WTC11 (cell line): ENCODE measurements at regions not wholly inside any gene's neighbourhood (a gene's known extent, or its start where the extent isn't known, plus 50 kb on each side); places are given as distances from the start of the nearest gene placed in this dataset.

Experiments used
- ATAC-seq: fragments of 200-7000 bp; cut with Tn5 transposase; 2 replicates; pipeline ENCODE4 v1.10.0; 2021; ENCODE audit warnings: mild to moderate bottlenecking, moderate library complexity
- CTCF ChIA-PET: fragments of 300-600 bp; sonication (Branson Sonifier 250); formaldehyde crosslinking; loops from one replicate; lab custom pipeline; 2021; ENCODE audit warnings: antibody characterized with exemption; lab: Charles Lee
- POLR2A ChIA-PET: fragments of 350-600 bp; sonication (Branson Sonifier 250); formaldehyde crosslinking; loops from one replicate; lab custom pipeline; 2021; ENCODE audit warnings: antibody characterized with exemption; lab: Charles Lee
- DNase-seq: peaks from one replicate; pipeline ENCODE4 v3.0.0; 2021; ENCODE audit warnings: low spot score
- H3K27ac Mint-ChIP-seq: 2 replicates; pipeline ENCODE4 v1.8.0; 2021; ENCODE audit warnings: mixed read lengths
- H3K27me3 Mint-ChIP-seq: 2 replicates; pipeline ENCODE4 v1.8.0; 2021; ENCODE audit warnings: low read depth, mild to moderate bottlenecking, moderate library complexity, mixed read lengths
- H3K36me3 Mint-ChIP-seq: 2 replicates; pipeline ENCODE4 v1.8.0; 2021; ENCODE audit warnings: mixed read lengths
- H3K4me1 Mint-ChIP-seq: 2 replicates; pipeline ENCODE4 v1.8.0; 2022; ENCODE audit warnings: mixed read lengths
- H3K4me3 Mint-ChIP-seq: 2 replicates; pipeline ENCODE4 v1.8.0; 2021; ENCODE audit warnings: mild to moderate bottlenecking, moderate library complexity, mixed read lengths
- H3K9me3 Mint-ChIP-seq: 2 replicates; pipeline ENCODE4 v1.8.0; 2021; ENCODE audit warnings: mixed read lengths
- ARID4B ChIP-seq: sonication (generic); formaldehyde crosslinking; IDR thresholded peaks from 2 replicates; pipeline ENCODE4 v1.8.0; 2023; ENCODE audit warnings: missing genetic modification reagents, mild to moderate bottlenecking, borderline replicate concordance
- ATF6 ChIP-seq: sonication (generic); formaldehyde crosslinking; IDR thresholded peaks from 2 replicates; pipeline ENCODE4 v1.8.1; 2023; ENCODE audit warnings: mild to moderate bottlenecking, missing genetic modification reagents
- HMGA2 ChIP-seq: fragments of 250-450 bp; sonication (Bioruptor Pico); IDR thresholded peaks from 2 replicates; pipeline ENCODE4 v1.4.0; 2021; ENCODE audit warnings: mild to moderate bottlenecking, moderate library complexity
- JAZF1 ChIP-seq: fragments of 250-450 bp; sonication (Bioruptor Pico); IDR thresholded peaks from 2 replicates; pipeline ENCODE4 v1.9.0; 2021; ENCODE audit warnings: moderate library complexity, mild to moderate bottlenecking, inconsistent platforms
- NR2C2 ChIP-seq: sonication (generic); formaldehyde crosslinking; IDR thresholded peaks from 2 replicates; pipeline ENCODE4 v1.8.0; 2022; ENCODE audit warnings: mild to moderate bottlenecking, missing genetic modification reagents
- NR3C1 ChIP-seq: sonication (generic); formaldehyde crosslinking; conservative IDR thresholded peaks from 2 replicates; pipeline ENCODE4 v1.8.1; 2023; ENCODE audit warnings: low read depth, mild to moderate bottlenecking, missing genetic modification reagents
- RORB ChIP-seq: fragments of 250-450 bp; sonication (Bioruptor Pico); IDR thresholded peaks from 2 replicates; pipeline ENCODE4 v1.9.0; 2021; ENCODE audit warnings: mild to moderate bottlenecking
- SMAD4 ChIP-seq: sonication (generic); formaldehyde crosslinking; IDR thresholded peaks from 2 replicates; pipeline ENCODE4 v1.8.0; 2022; ENCODE audit warnings: mild to moderate bottlenecking, missing genetic modification reagents
- TCF7 ChIP-seq: sonication (generic); formaldehyde crosslinking; IDR thresholded peaks from 2 replicates; pipeline ENCODE4 v1.8.0; 2022; ENCODE audit warnings: mild to moderate bottlenecking, low read depth, missing genetic modification reagents, moderate library complexity
- TEAD4 ChIP-seq: sonication (generic); formaldehyde crosslinking; IDR thresholded peaks from 2 replicates; pipeline ENCODE4 v1.8.0; 2022; ENCODE audit warnings: mild to moderate bottlenecking, missing genetic modification reagents
- ZNF121 ChIP-seq: sonication (generic); formaldehyde crosslinking; IDR thresholded peaks from 2 replicates; pipeline ENCODE4 v1.8.0; 2023; ENCODE audit warnings: missing genetic modification reagents
- ZNF263 ChIP-seq: sonication (generic); formaldehyde crosslinking; IDR thresholded peaks from 2 replicates; pipeline ENCODE4 v1.8.1; 2022; ENCODE audit warnings: low read depth, mild to moderate bottlenecking, moderate library complexity, missing genetic modification reagents
- ZNF317 ChIP-seq: sonication (generic); formaldehyde crosslinking; IDR thresholded peaks from 2 replicates; pipeline ENCODE4 v1.8.1; 2023; ENCODE audit warnings: low read depth, mild to moderate bottlenecking, moderate library complexity, missing genetic modification reagents, borderline replicate concordance
- TF ChIP-seq, protein P1 (sequence below): sonication (generic); formaldehyde crosslinking; IDR thresholded peaks from 2 replicates; pipeline ENCODE4 v1.8.1; 2023; ENCODE audit warnings: mild to moderate bottlenecking, missing genetic modification reagents
- TF ChIP-seq, protein P2 (sequence below): sonication (generic); formaldehyde crosslinking; IDR thresholded peaks from 2 replicates; pipeline ENCODE4 v1.8.1; 2023; ENCODE audit warnings: mild to moderate bottlenecking, moderate library complexity, missing genetic modification reagents

- peak overlapping the region; percentile 17 for H3K27ac Mint-ChIP-seq
- H3K4me3 Mint-ChIP-seq, result peak overlapping the region; percentile 25
- ATAC-seq (peak; percentile 79), DNase-seq (no peak)
- peaks cover 14% of the 10 kb centered on the region for H3K9me3 Mint-ChIP-seq
- no peak for TF ChIP-seq ATF6
- no peak for TF ChIP-seq ZNF317 (CRISPR knock-in tag)
- TF ChIP-seq, protein P1, sequence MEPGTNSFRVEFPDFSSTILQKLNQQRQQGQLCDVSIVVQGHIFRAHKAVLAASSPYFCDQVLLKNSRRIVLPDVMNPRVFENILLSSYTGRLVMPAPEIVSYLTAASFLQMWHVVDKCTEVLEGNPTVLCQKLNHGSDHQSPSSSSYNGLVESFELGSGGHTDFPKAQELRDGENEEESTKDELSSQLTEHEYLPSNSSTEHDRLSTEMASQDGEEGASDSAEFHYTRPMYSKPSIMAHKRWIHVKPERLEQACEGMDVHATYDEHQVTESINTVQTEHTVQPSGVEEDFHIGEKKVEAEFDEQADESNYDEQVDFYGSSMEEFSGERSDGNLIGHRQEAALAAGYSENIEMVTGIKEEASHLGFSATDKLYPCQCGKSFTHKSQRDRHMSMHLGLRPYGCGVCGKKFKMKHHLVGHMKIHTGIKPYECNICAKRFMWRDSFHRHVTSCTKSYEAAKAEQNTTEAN (CRISPR knock-in tag), result no peak
- no peak for TF ChIP-seq ZNF263
- TF ChIP-seq, protein P2, sequence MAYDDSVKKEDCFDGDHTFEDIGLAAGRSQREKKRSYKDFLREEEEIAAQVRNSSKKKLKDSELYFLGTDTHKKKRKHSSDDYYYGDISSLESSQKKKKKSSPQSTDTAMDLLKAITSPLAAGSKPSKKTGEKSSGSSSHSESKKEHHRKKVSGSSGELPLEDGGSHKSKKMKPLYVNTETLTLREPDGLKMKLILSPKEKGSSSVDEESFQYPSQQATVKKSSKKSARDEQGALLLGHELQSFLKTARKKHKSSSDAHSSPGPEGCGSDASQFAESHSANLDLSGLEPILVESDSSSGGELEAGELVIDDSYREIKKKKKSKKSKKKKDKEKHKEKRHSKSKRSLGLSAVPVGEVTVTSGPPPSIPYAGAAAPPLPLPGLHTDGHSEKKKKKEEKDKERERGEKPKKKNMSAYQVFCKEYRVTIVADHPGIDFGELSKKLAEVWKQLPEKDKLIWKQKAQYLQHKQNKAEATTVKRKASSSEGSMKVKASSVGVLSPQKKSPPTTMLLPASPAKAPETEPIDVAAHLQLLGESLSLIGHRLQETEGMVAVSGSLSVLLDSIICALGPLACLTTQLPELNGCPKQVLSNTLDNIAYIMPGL (CRISPR knock-in tag), result no peak
- no peak for TF ChIP-seq ZNF121 (CRISPR knock-in tag)
- no peak for TF ChIP-seq HMGA2
- TF ChIP-seq RORB, result no peak
- TF ChIP-seq ARID4B (CRISPR knock-in tag), result no peak
- no peak for TF ChIP-seq SMAD4 (CRISPR knock-in tag)
- TF ChIP-seq JAZF1 (CRISPR knock-in tag), result no peak
- no peak for TF ChIP-seq TCF7 (CRISPR knock-in tag)
- TF ChIP-seq NR2C2 (CRISPR knock-in tag), result no peak
- no peak for TF ChIP-seq NR3C1 (CRISPR knock-in tag)
- TF ChIP-seq TEAD4 (CRISPR knock-in tag), result no peak
- no peaks in the 10 kb centered on the region for H3K27me3 Mint-ChIP-seq
- ChIA-PET CTCF (interaction anchor here (0.9 to 2.9 kb wide), 2 partner anchors 13 to 118 kb away, joined by 3 to 9 read pairs; no protein-coding TSS in a partner anchor), POLR2A (no interaction called here)
- H3K36me3 Mint-ChIP-seq, result 0 out of 2 replicates have a peak, but pooled peaks cover 3% of the 10 kb centered on the region
- peaks cover 43% of the 10 kb centered on the region for H3K4me1 Mint-ChIP-seq
Observed at GRCh38 chr12:98344046-98344930, 171.1 kb upstream of the TMPO start.
